ENCODE measurements at regions not wholly inside any gene's neighbourhood (a gene's known extent, or its start where the extent isn't known, plus 50 kb on each side); places are given as distances from the start of the nearest gene placed in this dataset.

DNA sequence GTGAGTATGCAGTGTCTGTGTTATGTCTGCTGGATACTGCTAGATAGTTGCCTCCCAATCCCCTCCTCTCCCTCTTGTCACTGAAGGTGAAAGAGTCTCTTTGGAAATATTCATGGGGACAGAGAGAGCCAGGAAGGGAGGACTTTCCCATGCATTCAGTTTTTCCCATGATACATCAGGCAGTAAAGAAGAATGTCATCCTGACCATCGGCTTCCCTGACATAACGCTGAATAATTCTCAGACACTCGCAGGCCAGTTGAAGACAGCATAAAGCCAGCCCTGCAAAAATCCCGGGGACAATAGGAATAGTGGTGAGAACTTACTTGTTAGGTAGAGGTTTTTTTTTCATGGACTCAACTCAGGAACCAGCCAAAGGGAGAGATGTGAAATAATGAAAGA, 58.1 kb downstream of the KLF4 start:
- peaks cover 3% of the 10 kb centered on the region for H3K27me3 Mint-ChIP-seq (ENCODE audit: low read depth)
- peaks cover 4% of the 10 kb centered on the region; the same call in 1 of the 2 replicates for H3K4me1 Mint-ChIP-seq
- H3K4me3 Mint-ChIP-seq: no peak overlapping the region
- POLR2A ChIA-PET: no interaction called here
- DNase-seq (ENCODE audit: low spot score) (no peak), ATAC-seq (no peak)
- CTCF ChIA-PET: no interaction called here
- H3K36me3 Mint-ChIP-seq: no peaks in the 10 kb centered on the region
- no peak for TF ChIP-seq SMAD3 (CRISPR knock-in tag; IDR thresholded peaks at IDR 0.05; ENCODE audit: borderline replicate concordance)
- no peak for TF ChIP-seq IRF2 (CRISPR knock-in tag; IDR thresholded peaks at IDR 0.05; ENCODE audit: borderline replicate concordance, low read depth)
- TF ChIP-seq PREB (CRISPR knock-in tag; IDR thresholded peaks at IDR 0.05; ENCODE audit: borderline replicate concordance): no peak
- TF ChIP-seq TCF7 (CRISPR knock-in tag; IDR thresholded peaks at IDR 0.05; ENCODE audit: low read depth): no peak
- TF ChIP-seq ZNF138 (CRISPR knock-in tag; conservative IDR thresholded peaks at IDR 0.05): no peak
- no peak for TF ChIP-seq MXD4 (CRISPR knock-in tag; IDR thresholded peaks at IDR 0.05; ENCODE audit: borderline replicate concordance)
- no peak for TF ChIP-seq JAZF1 (CRISPR knock-in tag; IDR thresholded peaks at IDR 0.05)
- TF ChIP-seq ZNF423 (CRISPR knock-in tag; IDR thresholded peaks at IDR 0.05): no peak
- no peak for TF ChIP-seq ZNF281 (CRISPR knock-in tag; IDR thresholded peaks at IDR 0.05)
- TF ChIP-seq OVOL2 (CRISPR knock-in tag; IDR thresholded peaks at IDR 0.05; ENCODE audit: borderline replicate concordance): no peak
- TF ChIP-seq TP53 (CRISPR knock-in tag; IDR thresholded peaks at IDR 0.05): no peak
- TF ChIP-seq ZNF121 (CRISPR knock-in tag; IDR thresholded peaks at IDR 0.05): no peak
- H3K9me3 Mint-ChIP-seq: no peaks in the 10 kb centered on the region
- no peak overlapping the region for H3K27ac Mint-ChIP-seq

DNA sequence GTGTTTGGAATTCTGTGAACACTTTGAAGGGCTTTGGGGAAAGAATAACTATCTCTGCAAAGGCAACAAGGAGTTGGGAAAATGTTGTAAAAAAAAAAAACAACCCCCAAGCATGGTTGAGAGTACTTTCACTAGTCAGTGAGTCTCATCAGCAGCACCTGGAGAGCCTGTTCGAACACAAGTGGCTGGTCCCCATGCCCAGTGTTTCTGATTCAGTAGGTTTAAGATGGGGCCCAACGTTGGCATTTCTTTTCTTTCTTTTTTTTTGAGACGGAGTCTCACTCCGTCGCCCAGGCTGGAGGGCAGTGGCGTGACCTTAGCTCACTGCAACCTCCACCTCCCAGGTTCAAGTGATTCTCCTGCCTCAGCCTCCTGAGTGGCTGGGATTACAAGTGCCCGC, 59.5 kb downstream of the KLF4 start:
- Mint-ChIP-seq H3K4me1 (peaks cover 7% of the 10 kb centered on the region), H3K27me3 (ENCODE audit: low read depth) (peaks cover 17% of the 10 kb centered on the region), H3K4me3 (no peak overlapping the region), H3K36me3 (no peaks in the 10 kb centered on the region), H3K9me3 (0 out of 2 replicates have a peak, but pooled peaks cover 3% of the 10 kb centered on the region), H3K27ac (no peak overlapping the region)
- TF ChIP-seq TEAD1 (CRISPR knock-in tag; IDR thresholded peaks at IDR 0.05): no peak
- ChIA-PET CTCF (no interaction called here), POLR2A (no interaction called here)
- ATAC-seq: no peak
- DNase-seq (ENCODE audit: low spot score): no peak

DNA sequence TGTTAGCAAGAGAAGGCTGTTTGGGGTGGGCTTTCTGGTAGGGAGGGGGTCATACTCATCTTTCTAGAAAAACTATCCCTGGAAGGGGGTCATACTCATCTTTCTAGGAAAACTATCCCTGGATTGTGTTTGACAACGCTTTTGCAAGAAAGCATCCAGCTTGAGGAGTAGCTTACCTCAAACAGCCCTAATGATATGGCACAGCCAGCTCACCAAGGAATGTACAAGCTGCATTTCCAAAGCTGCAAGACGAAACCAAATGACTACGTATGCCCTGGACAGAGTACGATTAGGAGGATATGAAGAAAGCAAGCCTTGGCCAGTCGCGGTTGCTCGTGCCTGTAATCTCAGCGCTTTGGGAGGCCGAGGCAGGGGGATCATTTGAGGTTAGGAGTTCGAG, 63.4 kb downstream of the KLF4 start:
- POLR2A ChIA-PET: no interaction called here
- no peak for ATAC-seq
- H3K4me1 Mint-ChIP-seq: peaks cover 5% of the 10 kb centered on the region

More for the DNA sequence above, 63.4 kb downstream of the KLF4 start:
- DNase-seq (ENCODE audit: low spot score): no peak
- TF ChIP-seq PREB (CRISPR knock-in tag; IDR thresholded peaks at IDR 0.05; ENCODE audit: borderline replicate concordance) (no peak), KAT7 (CRISPR knock-in tag; IDR thresholded peaks at IDR 0.05; ENCODE audit: borderline replicate concordance) (no peak), NFYB (CRISPR knock-in tag; conservative IDR thresholded peaks at IDR 0.05; ENCODE audit: low read depth) (no peak)
- peaks cover 22% of the 10 kb centered on the region for H3K27me3 Mint-ChIP-seq (ENCODE audit: low read depth)
- CTCF ChIA-PET: interaction anchor here (0.7 to 5.2 kb wide), 28 partner anchors 8 to 1335 kb away, joined by 3 to 88 read pairs (median 8); partner anchors contain the start of gene KLF4
- no peak overlapping the region for H3K27ac Mint-ChIP-seq
- H3K36me3 Mint-ChIP-seq: no peaks in the 10 kb centered on the region
- H3K4me3 Mint-ChIP-seq: no peak overlapping the region
- 0 out of 2 replicates have a peak, but pooled peaks cover 3% of the 10 kb centered on the region for H3K9me3 Mint-ChIP-seq

Measured in WTC11 (cell line).